H1 (cell line): ENCODE measurements at regions not wholly inside any gene's neighbourhood (a gene's known extent, or its start where the extent isn't known, plus 50 kb on each side); places are given as distances from the start of the nearest gene placed in this dataset.
A peak's percentile ranks its signal among the peaks of the same experiment; 100 is the strongest.

Experiments used
- CTCF ChIA-PET: fragments of 300-600 bp; sonication (Branson Sonifier 250); formaldehyde crosslinking; loops from one replicate; lab custom pipeline; 2021; ENCODE audit not compliant: partially characterized antibody; lab: Charles Lee
- POLR2A ChIA-PET: fragments of 300-600 bp; sonication (Branson Sonifier 250); formaldehyde crosslinking; loops from one replicate; lab custom pipeline; 2021; ENCODE audit warnings: inconsistent platforms; ENCODE audit not compliant: partially characterized antibody; lab: Charles Lee
- DNase-seq, 2 experiments: peaks; one replicate each; pipeline versions ENCODE4 v3.0.0 to v3.0.0-alpha.2; 2010 to 2022; ENCODE audit warnings: low spot score in 2 of 2, low read depth in 1 of 2, mixed read lengths in 1 of 2
- FAIRE-seq: peaks from 2 replicates; lab custom pipeline; 2011; peaks lifted over from hg19 to GRCh38; lab: Jason Lieb, UNC
- H2AFZ ChIP-seq: 2 replicates; pipeline ENCODE4 v1.8.1; 2012; ENCODE audit warnings: low read length, inconsistent platforms
- H2AK5ac ChIP-seq: 2 replicates; pipeline ENCODE4 v1.6.1; 2013; ENCODE audit warnings: low read depth, low read length
- H2BK120ac ChIP-seq: replicated peaks from 2 replicates; pipeline ENCODE3; 2013; ENCODE audit warnings: low read depth, low read length, inconsistent platforms
- H2BK12ac ChIP-seq: 2 replicates; pipeline ENCODE4 v1.6.1; 2013; ENCODE audit warnings: low read depth, low read length
- H2BK15ac ChIP-seq: 2 replicates; pipeline ENCODE4 v1.6.1; 2013; ENCODE audit warnings: low read length
- H2BK20ac ChIP-seq: 2 replicates; pipeline ENCODE4 v1.6.1; 2013; ENCODE audit warnings: low read length
- H2BK5ac ChIP-seq: 2 replicates; pipeline ENCODE4 v1.6.1; 2013; ENCODE audit warnings: low read depth, low read length
- H3K14ac ChIP-seq: 2 replicates; pipeline ENCODE4 v1.6.1; 2013; ENCODE audit warnings: inconsistent platforms; ENCODE audit not compliant: insufficient read length
- H3K18ac ChIP-seq: 2 replicates; pipeline ENCODE4 v1.6.1; 2013; ENCODE audit warnings: low read length; ENCODE audit errors: extremely low read depth
- H3K23ac ChIP-seq: 2 replicates; pipeline ENCODE4 v1.6.1; 2013; ENCODE audit warnings: inconsistent platforms; ENCODE audit not compliant: insufficient read length
- H3K23me2 ChIP-seq: 2 replicates; pipeline ENCODE4 v1.6.1; 2013; ENCODE audit warnings: low read depth, low read length
- H3K27ac ChIP-seq: 2 replicates; pipeline ENCODE4 v1.6.1; 2011; ENCODE audit warnings: low read depth, low read length, inconsistent platforms
- H3K27me3 ChIP-seq, 4 experiments: replicated peaks in 1 of 4; 1 replicate in 1 of 4; 2 replicates in 3 of 4; pipeline versions ENCODE4 v1.6.1 to v1.8.1; 2011 to 2013; ENCODE audit warnings: low read length in 3 of 4, mild to moderate bottlenecking in 3 of 4, inconsistent platforms in 2 of 4, mixed read lengths in 2 of 4, moderate library complexity in 1 of 4; ENCODE audit not compliant: control insufficient read depth in 3 of 4, insufficient read depth in 3 of 4; ENCODE audit errors: extremely low read depth in 1 of 4
- H3K36me3 ChIP-seq, 4 experiments: 2 replicates each; pipeline versions ENCODE4 v1.6.1 to v1.8.1; 2011 to 2013; ENCODE audit warnings: mild to moderate bottlenecking in 4 of 4, low read length in 3 of 4, moderate library complexity in 2 of 4, control low read depth in 1 of 4, inconsistent platforms in 1 of 4; ENCODE audit not compliant: insufficient read depth in 4 of 4, control insufficient read depth in 2 of 4
- H3K4ac ChIP-seq: replicated peaks from 2 replicates; pipeline ENCODE3; 2013; ENCODE audit warnings: low read length, low read depth, mixed read lengths, inconsistent platforms; ENCODE audit not compliant: insufficient read length
- H3K4me1 ChIP-seq, 4 experiments: replicated peaks in 1 of 4; 1 replicate in 1 of 4; 2 replicates in 3 of 4; pipeline versions ENCODE4 v1.6.1 to v1.8.1; 2011 to 2013; ENCODE audit warnings: low read length in 3 of 4, inconsistent platforms in 2 of 4, mixed read lengths in 1 of 4; ENCODE audit not compliant: insufficient read depth in 4 of 4, control insufficient read depth in 3 of 4
- H3K4me2 ChIP-seq, 2 experiments: 2 replicates each; pipeline versions ENCODE4 v1.6.1 to v1.8.1; 2011 to 2013; ENCODE audit warnings: low read depth in 2 of 2, low read length in 2 of 2, control low read depth in 1 of 2, inconsistent platforms in 1 of 2, mild to moderate bottlenecking in 1 of 2; ENCODE audit not compliant: insufficient read depth in 1 of 2
- H3K4me3 ChIP-seq, 4 experiments: fragments of 200-600, 300-600 bp in 1 of 4; sonication (generic), shearing (Covaris generic), sonication (Bioruptor Twin) in 1 of 4; 2 replicates each; pipeline versions ENCODE4 v1.5.1 to v1.8.1; 2011 to 2016; ENCODE audit warnings: low read length in 4 of 4, low read depth in 3 of 4, control low read depth in 2 of 4, inconsistent platforms in 2 of 4, mild to moderate bottlenecking in 2 of 4, mixed read lengths in 1 of 4, moderate library complexity in 1 of 4; ENCODE audit not compliant: insufficient read depth in 2 of 4; ENCODE audit errors: extremely low read depth in 1 of 4
- H3K56ac ChIP-seq: replicated peaks from 2 replicates; pipeline ENCODE3; 2013; ENCODE audit warnings: low read depth, mild to moderate bottlenecking, mixed read lengths, low read length, inconsistent platforms; ENCODE audit not compliant: insufficient read length
- H3K79me1 ChIP-seq: 2 replicates; pipeline ENCODE4 v1.6.1; 2013; ENCODE audit warnings: low read depth, low read length, control low read depth
- H3K79me2 ChIP-seq, 2 experiments: 2 replicates each; pipeline versions ENCODE4 v1.6.1 to v1.8.1; 2012 to 2013; ENCODE audit warnings: low read length in 2 of 2, mild to moderate bottlenecking in 2 of 2, inconsistent platforms in 1 of 2; ENCODE audit not compliant: insufficient read depth in 2 of 2, control insufficient read depth in 1 of 2
- H3K9ac ChIP-seq, 4 experiments: replicated peaks in 1 of 4; 1 replicate in 1 of 4; 2 replicates in 3 of 4; pipeline versions ENCODE4 v1.6.1 to v1.8.1; 2011 to 2013; ENCODE audit warnings: low read depth in 3 of 4, low read length in 3 of 4, control low read depth in 2 of 4, mild to moderate bottlenecking in 2 of 4, moderate library complexity in 2 of 4, inconsistent platforms in 1 of 4; ENCODE audit errors: extremely low read depth in 1 of 4
- H3K9me3 ChIP-seq, 2 experiments: 2 replicates each; pipeline versions ENCODE4 v1.6.1 to v1.8.1; 2012 to 2013; ENCODE audit warnings: mild to moderate bottlenecking in 2 of 2, moderate library complexity in 2 of 2, control low read depth in 1 of 2, inconsistent platforms in 1 of 2, low read depth in 1 of 2, low read length in 1 of 2, mixed read lengths in 1 of 2; ENCODE audit not compliant: insufficient read depth in 2 of 2
- H4K20me1 ChIP-seq, 2 experiments: replicated peaks in 1 of 2; 2 replicates each; pipeline versions ENCODE3 to v1.8.1; 2011 to 2013; ENCODE audit warnings: inconsistent platforms in 2 of 2, low read length in 2 of 2, mild to moderate bottlenecking in 1 of 2; ENCODE audit not compliant: insufficient read depth in 2 of 2, control insufficient read depth in 1 of 2
- H4K5ac ChIP-seq: 2 replicates; pipeline ENCODE4 v1.6.1; 2013; ENCODE audit warnings: low read length, low read depth, mixed read lengths, inconsistent platforms; ENCODE audit not compliant: insufficient read length
- H4K8ac ChIP-seq: 2 replicates; pipeline ENCODE4 v1.8.0; 2013; ENCODE audit warnings: mild to moderate bottlenecking, moderate library complexity, low read length, inconsistent platforms; ENCODE audit not compliant: insufficient read depth; ENCODE audit errors: extremely low read depth
- H4K91ac ChIP-seq: replicated peaks from 2 replicates; pipeline ENCODE3; 2013; ENCODE audit warnings: low read length, mixed read lengths, inconsistent platforms; ENCODE audit not compliant: insufficient read length
- CHD2 ChIP-seq: IDR thresholded peaks from 2 replicates; pipeline ENCODE4 v1.6.1; 2012; ENCODE audit warnings: low read length, improper control_type of control experiment
- CTCF ChIP-seq, 3 experiments: IDR thresholded peaks; 1 replicate in 2 of 3; 2 replicates in 1 of 3; pipeline versions ENCODE4 v1.5.1 to v1.6.1; 2011; ENCODE audit warnings: low read length in 3 of 3, mild to moderate bottlenecking in 3 of 3, inconsistent platforms in 2 of 3, low read depth in 1 of 3, moderate library complexity in 1 of 3; ENCODE audit not compliant: insufficient read depth in 1 of 3; ENCODE audit errors: control extremely low read depth in 1 of 3
- JUND ChIP-seq: IDR thresholded peaks from 2 replicates; pipeline ENCODE4 v1.6.1; 2011; ENCODE audit warnings: mild to moderate bottlenecking, improper control_type of control experiment, low read length
- NANOG ChIP-seq: IDR thresholded peaks from 2 replicates; pipeline ENCODE4 v1.6.1; 2011; ENCODE audit warnings: low read length, low read depth, mild to moderate bottlenecking, inconsistent platforms; ENCODE audit not compliant: insufficient read depth, poor library complexity, severe bottlenecking
- RAD21 ChIP-seq, 2 experiments: IDR thresholded peaks in 1 of 2; conservative IDR thresholded peaks in 1 of 2; 2 replicates each; pipeline ENCODE4 v1.6.1; 2011; ENCODE audit warnings: low read depth in 2 of 2, low read length in 2 of 2, improper control_type of control experiment in 1 of 2, inconsistent platforms in 1 of 2, mild to moderate bottlenecking in 1 of 2, moderate library complexity in 1 of 2
- SP1 ChIP-seq: IDR thresholded peaks from 2 replicates; pipeline ENCODE4 v1.6.1; 2011; ENCODE audit warnings: low read depth, low read length
- SUZ12 ChIP-seq: fragments of 200-600 bp; sonication (generic); IDR thresholded peaks from 2 replicates; pipeline ENCODE4 v1.6.1; 2012; ENCODE audit warnings: mild to moderate bottlenecking, inconsistent platforms, low read length, moderate library complexity, mixed read lengths
- TAF7 ChIP-seq: optimal IDR thresholded peaks from 2 replicates; pipeline ENCODE3; 2011; ENCODE audit warnings: low read depth, mild to moderate bottlenecking, inconsistent platforms, low read length, moderate library complexity, borderline replicate concordance
- TBP ChIP-seq: IDR thresholded peaks from 2 replicates; pipeline ENCODE4 v1.6.1; 2011; ENCODE audit warnings: low read depth, low read length, improper control_type of control experiment
- WGBS, 2 experiments: shearing (Covaris generic) in 1 of 2; methylation state at CpG; one replicate each; pipeline versions ENCODE4 v1.1.6 to v1.1.7; 2013 to 2015; ENCODE audit warnings: low lambda C conversion rate in 2 of 2, mixed read lengths in 2 of 2, inconsistent platforms in 1 of 2, low coverage in 1 of 2, missing lambda C conversion rate in 1 of 2; ENCODE audit not compliant: insufficient replicate concordance in 2 of 2, insufficient coverage in 1 of 2, insufficient read length in 1 of 2; ENCODE audit errors: extremely low coverage in 1 of 2, missing lambda C conversion rate in 1 of 2; 5-methylcytosine and 5-hydroxymethylcytosine counted together

- Histone ChIP-seq H3K9ac (no peak overlapping the region; a peak in 1 of 7 replicates), H3K36me3 (no peaks in the 10 kb centered on the region), H2BK15ac (peak overlapping the region; percentile 72; the same call in 1 of the 2 replicates), H4K20me1 (no peaks in the 10 kb centered on the region), H2AFZ (no peak overlapping the region), H4K91ac (no peak overlapping the region), H2BK20ac (no peak overlapping the region), H3K4me1 (peaks cover 0 to 6% (median 0%) of the 10 kb centered on the region in 4 experiments; a peak in 2 of 7 replicates), H3K27me3 (no peaks in the 10 kb centered on the region), H3K79me2 (no peaks in the 10 kb centered on the region), H3K18ac (no peak overlapping the region), H4K8ac (no peak overlapping the region), H3K4ac (no peak overlapping the region), H3K23ac (no peak overlapping the region), H4K5ac (no peak overlapping the region), H3K23me2 (no peaks in the 10 kb centered on the region), H3K56ac (no peak overlapping the region), H2AK5ac (no peak overlapping the region), H3K4me2 (no peak overlapping the region), H3K4me3 (no peak overlapping the region), H2BK120ac (no peak overlapping the region), H3K14ac (no peak overlapping the region), H2BK12ac (peak overlapping the region; percentile 60; the same call in 1 of the 2 replicates), H3K79me1 (no peaks in the 10 kb centered on the region), H3K27ac (no peak overlapping the region), H2BK5ac (no peak overlapping the region), H3K9me3 (peaks cover 9 to 13% of the 10 kb centered on the region in 2 experiments; a peak in 3 of 4 replicates)
- ChIA-PET POLR2A (no interaction called here), CTCF (interaction anchor here (0.6 to 3.1 kb wide), 8 partner anchors 18 to 268 kb away, joined by 3 to 10 read pairs (median 3); no protein-coding TSS in a partner anchor)
- 87% methylated on average over 12 of the region's 12 CpGs; no CpG with 5 or more reads in 1 of the 2 experiments for WGBS, 2 experiments
- DNase-seq (peak in 1 of 2 experiments; percentile 44), FAIRE-seq (no peak)
- TF ChIP-seq SUZ12 (no peak), CHD2 (no peak), NANOG (no peak), CTCF (IDR thresholded peaks at IDR 0.05; ENCODE audit: control extremely low read depth in 1 of 3, insufficient read depth in 1 of 3, low read depth in 1 of 3, low read length in 3 of 3) (peak in 2 of 3 experiments; percentile 23 to 24; a peak in 2 of 4 replicates), TAF7 (no peak), JUND (no peak), TBP (no peak), RAD21 (IDR thresholded peaks at IDR 0.05 in 1 of 2, conservative IDR thresholded peaks at IDR 0.05 in 1 of 2; ENCODE audit: low read depth in 2 of 2, low read length in 2 of 2) (peak; percentile 34 to 55), SP1 (no peak)
These were observed 209.4 kb upstream of the FOXK1 start for GRCh38 chr7:4472728-4473127.
